HG03108 (cell line): ENCODE measurements at regions not wholly inside any gene's neighbourhood (a gene's known extent, or its start where the extent isn't known, plus 50 kb on each side); places are given as distances from the start of the nearest gene placed in this dataset.
A peak's percentile ranks its signal among the peaks of the same experiment; 100 is the strongest.
"Not testable (repeated sequence)": the region's sequence is repeated elsewhere in the genome, so short reads cannot be mapped to it uniquely, and the experiment has no call there.

Experiments used
- ATAC-seq: cut with Tn5 transposase; IDR thresholded peaks from one replicate; pipeline ENCODE4 v1.9.1; 2021; ENCODE audit warnings: moderate library complexity; ENCODE audit not compliant: unreplicated experiment

DNA sequence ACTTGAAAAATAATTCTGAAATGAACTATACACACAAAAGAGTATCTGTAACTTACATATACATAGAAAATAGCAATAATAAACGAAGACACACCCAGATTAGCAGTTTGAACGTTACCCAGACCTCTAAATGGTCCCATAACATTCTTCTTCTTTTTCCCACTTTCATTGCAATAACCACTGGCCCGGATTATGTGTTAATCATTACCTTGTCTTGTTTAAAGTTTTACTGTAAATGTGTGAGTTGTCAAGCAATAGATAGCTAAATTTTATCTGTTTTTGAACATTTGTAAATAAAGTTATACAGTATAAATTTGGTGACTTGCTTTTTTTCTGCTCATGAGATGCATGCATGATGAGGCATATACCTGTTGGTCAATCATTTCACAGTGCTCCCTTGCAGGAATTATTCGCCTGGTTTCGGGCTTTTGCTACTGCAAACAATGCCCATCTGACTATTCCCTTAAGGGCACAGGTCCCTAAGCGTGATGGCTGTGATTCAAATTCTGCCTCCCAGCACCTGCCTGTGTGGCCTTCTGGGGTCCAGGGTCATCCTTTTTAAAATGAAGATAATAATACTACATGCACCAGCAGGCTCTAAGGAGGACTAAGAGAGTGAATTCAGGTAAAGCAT lies 66.1 kb downstream of the GADD45G start:
- no peak for ATAC-seq

DNA sequence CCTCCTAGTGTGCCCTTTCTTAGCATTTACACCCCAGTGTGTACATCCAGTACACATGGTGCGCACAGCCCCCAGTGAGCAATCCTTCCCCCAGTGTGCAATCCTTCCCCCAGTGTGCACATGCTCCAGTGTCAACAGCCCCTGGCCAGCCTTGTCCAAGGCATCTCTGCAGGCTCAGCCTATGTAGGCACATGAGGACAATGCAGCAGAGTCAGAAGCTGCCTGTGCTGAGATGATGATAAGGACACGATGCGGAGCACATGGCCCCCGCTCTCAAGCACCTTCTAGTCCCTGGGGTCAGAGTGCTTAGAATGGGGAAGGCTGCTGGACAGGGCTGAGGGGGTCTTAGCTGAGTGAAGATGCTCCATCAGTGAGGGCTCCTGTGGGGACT lies 69.8 kb downstream of the GADD45G start:
- ATAC-seq = no peak

DNA sequence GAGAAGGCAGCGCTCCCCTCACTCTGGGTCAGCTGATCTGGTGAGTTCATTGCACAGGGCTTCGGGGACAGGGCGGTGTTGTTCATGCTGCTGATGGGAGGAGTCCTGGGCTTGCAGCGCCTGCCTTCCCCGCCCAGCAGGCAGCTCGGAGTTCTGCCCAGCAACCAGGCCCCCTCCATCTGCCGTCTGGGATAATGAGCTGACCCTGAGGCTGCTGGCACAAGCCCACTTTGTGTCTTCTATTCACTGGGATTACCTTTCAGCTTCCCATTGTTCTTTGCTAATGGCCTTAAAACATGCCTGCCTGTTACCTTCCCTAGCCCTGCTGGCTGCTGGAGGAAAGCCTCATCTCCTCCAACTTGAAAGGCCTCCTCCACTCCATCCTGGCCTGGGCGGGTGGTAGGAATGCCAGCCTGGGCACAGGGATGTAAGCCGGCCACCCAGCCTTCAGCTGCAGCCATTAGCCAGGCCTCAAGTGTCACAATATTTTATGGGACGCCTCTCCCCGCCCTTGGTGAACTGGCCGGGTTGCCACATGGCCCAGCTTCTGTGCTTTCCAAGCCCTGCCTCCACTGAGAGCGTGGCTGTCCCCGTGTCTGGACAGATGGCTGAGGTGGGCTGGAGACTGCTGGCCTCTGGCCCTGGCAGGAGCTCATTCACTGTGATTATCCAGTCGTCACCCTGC lies 70.4 kb downstream of the GADD45G start:
- ATAC-seq = no peak

GRCh38 chr9:89676281-89676680 lies 71.5 kb downstream of the GADD45G start:
- ATAC-seq = no peak

DNA sequence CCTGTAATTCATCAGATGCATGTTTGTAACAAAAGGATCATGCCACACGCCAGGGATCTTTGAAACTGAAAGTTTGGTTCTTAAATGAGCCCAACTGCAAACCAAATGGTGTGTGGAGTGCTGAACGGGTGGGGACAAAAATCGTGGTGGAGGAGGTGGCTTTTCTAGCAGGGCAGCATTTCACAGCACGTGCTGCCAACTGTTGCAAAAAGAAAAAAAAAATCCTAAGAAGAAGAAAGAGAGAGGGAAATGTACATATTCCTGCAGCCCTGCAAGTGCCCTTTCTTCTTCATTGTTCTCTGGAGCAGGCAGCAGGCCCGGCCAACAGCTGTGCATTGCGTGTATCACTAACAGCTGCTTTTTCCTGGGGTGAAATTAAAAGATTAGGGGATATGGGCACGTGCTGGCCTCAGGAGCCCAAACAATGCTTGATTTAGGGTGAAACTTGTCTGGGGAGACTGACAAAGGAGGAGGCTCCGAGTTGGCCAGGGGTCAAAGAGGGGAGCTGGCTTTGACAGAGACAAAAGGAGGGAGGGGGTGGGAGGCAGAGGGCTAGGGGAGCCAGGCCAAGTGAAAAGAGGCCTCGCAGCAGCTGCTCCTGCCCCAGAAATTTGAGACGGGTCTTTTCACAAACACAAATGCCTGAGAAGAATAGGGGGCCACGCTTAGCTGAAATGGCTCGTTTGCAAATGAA lies 73.0 kb downstream of the GADD45G start:
- no peak for ATAC-seq

- no peak for ATAC-seq
Measured at GRCh38 chr9:89678396-89679015, 73.7 kb downstream of the GADD45G start.

DNA sequence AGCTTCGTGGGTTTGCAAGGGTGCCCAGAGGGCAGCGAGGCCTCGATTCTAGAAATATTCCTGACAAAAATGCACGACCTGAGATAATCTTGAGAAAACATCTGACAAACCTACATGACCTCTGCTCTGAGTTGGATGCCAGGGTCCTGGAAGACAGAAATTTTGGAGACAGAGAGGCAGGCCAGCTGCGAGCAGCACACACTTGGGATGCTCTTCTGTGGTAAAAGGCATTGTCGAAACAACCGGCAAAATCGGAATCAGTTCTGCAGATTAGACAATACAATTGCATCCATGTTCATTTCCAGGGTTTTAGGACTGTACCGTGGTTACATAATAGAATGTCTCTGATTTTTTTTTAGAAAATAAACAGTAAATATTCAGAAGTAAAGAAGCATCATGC lies 74.2 kb downstream of the GADD45G start:
- ATAC-seq = no peak

- no peak for ATAC-seq
Measured at GRCh38 chr9:89679581-89679980, 74.8 kb downstream of the GADD45G start.

GRCh38 chr9:89680547-89681467 lies 76.0 kb downstream of the GADD45G start:
- no peak for ATAC-seq

DNA sequence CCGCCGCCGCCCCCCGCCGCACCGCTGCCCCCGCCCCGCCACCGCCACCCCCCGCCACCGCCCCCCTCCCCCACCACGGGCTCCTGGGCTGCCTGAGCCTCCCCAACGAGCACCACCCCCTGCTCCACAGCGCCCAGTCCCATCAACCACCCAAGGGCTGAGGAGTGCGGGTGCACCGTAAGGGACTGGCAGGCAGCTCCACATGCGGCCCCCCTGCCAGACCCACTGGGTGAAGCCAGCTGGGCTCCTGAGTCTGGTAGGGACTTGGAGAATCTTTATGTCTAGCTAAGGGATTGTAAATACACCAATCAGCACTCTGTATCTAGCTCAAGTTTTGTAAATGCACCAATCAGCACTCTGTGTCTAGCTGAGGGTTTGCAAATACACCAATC lies 76.7 kb downstream of the GADD45G start:
- ATAC-seq = not testable (repeated sequence)

DNA sequence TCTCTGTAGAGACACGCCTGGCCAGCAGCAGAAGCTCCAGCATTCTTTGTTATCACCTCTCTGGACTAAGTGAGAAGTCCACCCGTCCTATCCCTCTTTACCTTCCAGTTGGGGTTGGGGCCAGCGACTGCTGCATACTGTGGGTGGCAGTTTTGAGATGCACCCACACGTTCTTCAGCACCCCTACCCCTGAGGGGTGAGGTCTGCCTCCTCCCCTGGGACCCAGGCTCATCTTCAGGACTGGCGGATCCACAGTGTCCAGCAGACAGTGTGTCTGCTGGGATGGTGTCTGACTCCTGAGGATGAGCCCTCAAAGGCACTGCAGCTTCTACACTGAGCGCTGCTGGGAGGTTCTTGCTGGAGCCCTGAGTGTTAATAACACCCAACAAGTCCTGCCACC lies 78.8 kb downstream of the GADD45G start:
- ATAC-seq = no peak

DNA sequence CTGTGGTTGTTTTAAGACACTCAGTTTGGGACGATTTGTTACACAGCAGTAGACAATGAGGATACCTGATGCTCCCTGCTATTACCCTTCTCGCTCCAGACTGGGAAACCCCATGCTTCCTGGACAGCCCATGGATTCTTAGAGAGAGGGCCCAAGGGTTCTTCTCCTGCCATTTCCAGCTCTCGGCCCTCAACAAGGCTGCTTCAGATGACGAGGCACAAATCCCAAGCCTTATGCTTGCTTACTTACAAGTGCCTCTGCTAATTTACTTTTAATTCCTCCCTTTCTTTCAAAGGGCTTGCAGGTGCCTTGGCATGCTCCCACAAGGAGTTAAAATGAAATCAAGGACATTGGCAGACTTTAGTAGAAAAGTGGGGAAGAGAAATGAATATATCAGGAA lies 79.4 kb downstream of the GADD45G start:
- no peak for ATAC-seq

- ATAC-seq = no peak
Measured at GRCh38 chr9:89684912-89685636, 80.3 kb downstream of the GADD45G start.

- no peak for ATAC-seq
Measured at GRCh38 chr9:89685698-89686097, 80.9 kb downstream of the GADD45G start.

DNA sequence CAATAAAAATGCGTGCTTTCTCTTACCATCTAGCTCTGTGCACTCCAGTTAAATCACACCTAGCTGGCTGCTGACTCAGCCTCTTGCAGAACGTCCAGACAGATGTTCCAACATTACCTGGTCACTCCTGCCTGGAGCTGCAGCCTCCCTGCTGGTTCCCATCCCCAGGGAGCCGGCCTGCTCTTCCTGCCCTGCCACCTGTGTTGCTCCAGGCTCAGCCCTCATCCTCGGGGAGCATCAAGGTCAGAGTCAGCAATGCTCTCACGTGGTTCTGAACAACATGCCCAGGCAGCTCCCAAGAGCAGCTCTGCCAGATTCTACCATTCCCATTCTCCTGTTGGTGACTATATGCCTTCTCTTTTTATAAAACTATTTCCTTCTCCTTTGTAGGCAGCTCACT lies 81.3 kb downstream of the GADD45G start:
- no peak for ATAC-seq

- no peak for ATAC-seq
Measured at GRCh38 chr9:89686621-89687020, 81.8 kb downstream of the GADD45G start.

- ATAC-seq = no peak
Measured at GRCh38 chr9:89687188-89687587, 82.4 kb downstream of the GADD45G start.

DNA sequence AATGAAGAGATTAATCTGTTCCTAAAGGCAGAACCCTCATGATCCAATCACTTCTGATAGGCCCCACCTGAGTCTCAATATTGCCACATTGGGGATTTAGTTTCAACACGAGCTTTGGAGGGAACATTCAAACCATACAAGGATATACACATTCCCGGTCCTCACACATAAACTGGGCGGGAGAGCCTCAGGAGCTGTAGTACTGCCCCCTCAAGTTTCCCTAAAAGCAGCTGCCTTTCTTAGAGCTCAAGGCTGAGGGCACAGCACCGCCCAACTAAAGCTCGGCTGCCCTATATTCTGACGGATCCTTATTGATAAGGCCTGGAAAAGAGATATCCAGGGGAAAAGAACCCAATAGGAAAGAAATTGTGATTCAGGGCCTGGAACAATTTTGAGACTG lies 83.0 kb downstream of the GADD45G start:
- ATAC-seq = no peak

DNA sequence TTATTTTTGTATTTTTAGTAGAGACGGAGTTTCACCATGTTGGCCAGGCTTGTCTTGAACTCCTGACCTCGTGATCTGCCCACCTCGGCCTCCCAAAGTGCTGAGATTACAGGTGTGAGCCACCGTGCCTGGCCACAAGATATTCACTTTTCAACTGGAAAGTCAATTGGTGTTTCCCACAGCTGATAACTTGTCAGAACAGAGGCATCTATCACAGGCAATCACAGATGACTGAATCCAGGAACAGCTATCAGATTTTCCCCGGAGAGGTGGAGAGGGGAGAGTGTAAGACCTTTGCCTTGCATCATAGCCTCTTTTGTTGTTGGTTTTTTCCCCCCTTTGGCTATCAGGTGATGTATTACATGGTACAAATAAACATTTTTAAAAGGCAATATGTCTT lies 84.5 kb downstream of the GADD45G start:
- not testable (repeated sequence) for ATAC-seq

GRCh38 chr9:89690334-89690912 lies 85.6 kb downstream of the GADD45G start:
- peak; percentile 86 for ATAC-seq
